ENCODE measurements at regions not wholly inside any gene's neighbourhood (a gene's known extent, or its start where the extent isn't known, plus 50 kb on each side); places are given as distances from the start of the nearest gene placed in this dataset.
"Not testable (repeated sequence)": the region's sequence is repeated elsewhere in the genome, so short reads cannot be mapped to it uniquely, and the experiment has no call there.

DNA sequence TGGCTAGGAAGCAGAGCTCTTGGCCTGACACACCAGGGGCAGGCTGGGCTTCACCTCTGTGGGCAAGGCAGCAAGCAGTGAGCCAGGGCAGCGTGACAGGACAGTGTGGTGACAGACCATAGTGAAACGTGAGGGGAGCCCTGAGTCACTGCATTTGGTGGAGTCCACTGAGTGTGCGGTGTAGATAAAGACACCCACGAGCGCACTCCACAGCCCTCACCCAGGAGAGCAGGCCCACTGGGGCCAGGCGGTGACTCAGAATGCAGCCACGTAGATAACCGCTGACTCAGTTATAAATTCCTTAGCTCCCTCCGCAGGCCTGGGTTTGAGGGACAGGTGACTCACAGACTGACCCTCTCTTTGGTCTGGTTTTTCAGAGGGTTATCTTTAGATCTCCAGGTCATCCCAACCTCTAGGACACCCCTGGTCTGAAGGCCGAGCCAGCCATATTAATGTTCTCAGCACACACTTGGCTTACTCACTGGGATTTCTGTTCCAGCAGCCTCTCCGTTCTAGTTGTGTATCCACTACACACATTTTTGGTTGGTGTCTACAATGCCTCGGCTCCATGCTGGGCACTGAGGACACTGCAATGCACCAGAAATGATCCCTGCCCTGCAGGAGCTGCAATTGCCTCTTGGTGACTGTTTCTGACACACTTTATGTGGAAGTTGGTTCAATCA, 90.2 kb upstream of the TSPAN2 start:
- DNase-seq: no peak

DNA sequence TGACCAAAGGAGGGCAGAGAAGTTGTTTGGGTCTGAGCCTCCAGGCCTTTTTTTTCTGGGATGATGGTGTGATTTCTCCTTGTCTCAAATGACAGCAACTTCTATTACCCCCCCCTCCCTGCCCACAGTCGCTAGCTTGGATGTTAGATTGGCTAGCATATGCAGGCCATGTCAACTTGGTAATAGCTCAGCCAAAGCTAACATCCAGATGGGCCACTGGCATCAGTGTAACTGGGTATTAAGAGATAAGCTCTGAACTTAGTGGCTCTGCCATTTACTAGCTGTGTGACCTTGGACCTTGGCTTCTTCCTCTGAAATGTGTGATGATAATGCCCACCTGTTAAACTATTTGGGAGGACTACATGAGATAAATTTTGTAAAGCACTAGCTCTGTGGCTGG, 86.9 kb upstream of the TSPAN2 start:
- no peak for DNase-seq

DNA sequence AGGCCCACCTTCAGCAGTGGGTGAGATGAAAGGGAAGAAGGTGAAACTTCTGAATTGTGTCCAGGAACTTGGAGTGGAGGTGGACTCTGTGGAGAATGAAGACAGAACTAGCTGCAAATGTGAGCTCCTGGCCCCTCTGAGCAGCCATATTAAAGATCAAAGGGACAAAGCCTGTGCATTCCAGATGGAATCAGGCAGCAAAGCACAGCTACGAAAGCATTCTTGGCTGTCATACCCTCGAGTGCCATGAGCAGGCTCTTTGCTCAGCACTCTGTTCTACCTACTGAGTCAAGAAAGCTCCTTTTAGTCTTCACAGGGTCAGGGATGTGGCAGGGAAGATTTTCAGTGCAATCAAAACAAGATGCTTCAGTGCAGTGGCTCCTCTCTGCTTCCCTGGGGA, 86.3 kb upstream of the TSPAN2 start:
- DNase-seq: no peak

DNA sequence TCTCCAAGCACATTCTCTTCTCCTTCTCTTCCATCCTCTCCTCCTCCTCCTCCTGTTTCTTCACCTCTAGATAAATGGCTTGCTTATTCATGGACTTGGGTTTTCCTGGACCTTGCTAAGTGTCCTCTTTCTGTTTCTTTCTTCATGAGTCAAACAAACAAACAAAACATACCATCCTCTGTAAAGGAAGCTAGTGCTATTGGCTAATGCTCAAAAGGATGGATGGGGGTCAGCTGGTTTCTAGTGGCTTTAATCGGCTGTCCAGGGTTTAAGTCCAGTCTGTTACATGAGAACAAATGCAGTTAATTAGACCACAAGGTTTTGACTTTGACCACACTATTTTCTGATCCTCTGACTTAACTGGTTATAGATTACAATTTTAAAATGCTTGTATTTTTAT, 83.8 kb upstream of the TSPAN2 start:
- no peak for DNase-seq

DNA sequence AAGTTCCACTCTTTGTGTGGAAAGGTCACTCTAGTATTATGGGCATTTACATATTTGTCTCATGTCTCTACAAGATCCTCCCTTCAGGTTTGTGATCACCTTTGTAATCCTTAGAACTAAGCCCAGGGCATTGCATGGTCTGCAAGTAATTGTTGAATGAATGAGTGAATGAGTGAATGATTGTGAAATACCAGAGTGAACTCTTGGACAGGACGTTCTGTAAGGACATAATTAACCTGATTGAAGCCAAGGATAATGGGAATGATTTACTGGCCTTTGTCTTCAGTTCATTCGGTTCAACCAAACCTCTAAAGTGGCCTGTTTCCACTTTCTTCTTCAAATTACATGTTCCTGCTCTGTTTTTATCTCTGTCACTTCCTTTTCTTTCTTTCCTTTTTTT, 83.0 kb upstream of the TSPAN2 start:
- DNase-seq: no peak

DNA sequence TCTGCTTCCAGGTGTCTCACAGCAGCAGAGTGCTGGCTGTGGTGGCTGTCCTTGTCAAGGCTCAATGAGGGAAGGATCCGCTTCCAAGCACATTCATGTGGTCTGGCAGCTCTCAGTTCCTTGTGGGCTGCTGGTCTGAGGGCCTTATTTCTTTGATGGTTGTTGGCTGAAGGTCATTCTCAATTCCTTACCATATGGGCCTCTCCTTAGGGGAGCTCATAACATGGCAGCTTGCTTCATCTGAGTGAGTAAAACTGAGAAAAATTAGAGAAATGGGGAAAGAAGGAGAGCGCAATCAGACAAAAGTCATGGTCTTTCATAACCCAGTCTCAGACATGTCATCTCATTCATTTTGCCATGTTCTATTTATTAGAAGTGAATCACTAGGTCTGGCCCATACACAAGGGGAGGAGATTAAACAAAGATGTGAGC, 81.7 kb upstream of the TSPAN2 start:
- peak; percentile 61 for DNase-seq

DNA sequence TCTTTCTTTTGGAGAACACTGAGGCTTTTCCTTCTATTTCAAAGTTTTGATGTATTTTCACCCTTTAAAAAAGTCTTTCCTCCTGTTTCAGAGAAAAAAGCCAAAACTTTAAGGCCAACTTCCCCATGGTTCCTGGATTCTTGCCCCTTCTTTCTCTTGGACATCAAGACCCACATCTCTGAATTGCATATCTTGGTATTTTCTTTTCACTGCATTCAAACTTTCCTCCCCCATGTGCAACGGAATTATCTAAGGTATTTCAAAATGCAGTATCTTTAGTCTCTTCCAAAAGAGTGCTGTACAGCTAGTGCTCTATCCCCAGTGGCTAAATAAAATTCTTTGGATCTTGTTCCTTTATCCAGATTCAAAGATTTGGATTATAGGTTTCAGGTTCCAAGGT, 81.1 kb upstream of the TSPAN2 start:
- no peak for DNase-seq

DNA sequence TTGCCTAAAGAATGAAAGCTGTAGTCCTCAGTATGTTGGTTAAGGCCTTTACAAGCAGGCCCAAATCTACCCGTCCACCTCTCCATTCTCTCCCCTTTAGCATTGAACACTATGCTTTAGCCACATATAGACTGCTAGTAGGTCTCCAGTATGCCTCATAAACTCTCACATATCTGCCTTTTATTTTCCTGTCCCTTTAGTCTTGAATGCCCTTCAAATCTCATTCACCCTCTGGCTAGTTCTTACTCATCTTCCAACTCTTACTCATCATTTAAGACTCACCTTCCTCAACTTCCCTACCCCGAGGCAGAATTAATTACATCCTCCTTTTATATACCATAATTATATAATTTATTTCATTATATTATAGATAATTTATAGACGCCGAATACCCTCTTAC, 78.7 kb upstream of the TSPAN2 start:
- DNase-seq: no peak

DNA sequence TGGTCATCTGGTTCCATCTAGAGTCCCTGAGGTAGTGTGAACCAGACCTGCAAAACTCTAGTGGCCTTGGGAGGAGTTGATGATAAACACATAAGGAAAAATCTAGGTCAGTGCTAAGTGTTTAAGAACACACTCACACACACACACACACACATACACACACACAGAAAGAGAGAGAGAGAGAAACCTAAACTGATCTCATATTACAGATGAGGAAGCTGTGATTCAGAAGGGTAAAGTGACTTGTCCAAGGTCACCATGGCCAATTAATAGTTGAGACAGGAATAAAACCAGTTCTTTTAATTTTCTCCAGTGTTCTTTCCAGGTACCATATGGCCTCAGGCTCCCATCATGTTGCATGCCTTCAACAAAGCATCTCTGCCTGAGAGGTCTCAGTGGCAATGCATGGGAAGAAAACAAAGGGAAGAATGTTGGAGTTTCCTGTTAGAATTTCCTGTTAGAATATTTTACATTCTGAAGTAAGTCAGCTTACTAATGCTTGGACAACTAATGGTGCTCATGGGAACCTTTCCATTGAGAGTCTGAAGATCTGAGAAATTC, 77.3 kb upstream of the TSPAN2 start:
- no peak for DNase-seq

DNA sequence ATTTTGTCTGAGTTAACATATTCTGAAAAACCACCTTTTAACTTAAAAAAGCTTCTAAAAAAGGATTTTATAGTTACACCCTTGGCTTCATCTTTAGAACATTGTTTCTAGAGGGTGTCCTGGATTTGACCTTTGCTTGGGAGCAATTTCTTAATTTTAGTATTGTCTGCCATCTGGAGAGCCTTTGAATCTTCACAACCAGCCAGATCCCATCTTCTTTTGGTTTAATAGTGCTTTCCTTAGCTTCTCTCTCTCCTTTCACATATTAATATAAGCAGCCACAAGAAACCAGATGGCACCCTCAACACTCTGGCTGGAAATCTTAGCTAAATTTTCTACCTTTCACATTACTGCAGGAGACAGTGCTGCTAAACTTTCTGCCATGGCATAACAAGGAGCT, 76.5 kb upstream of the TSPAN2 start:
- no peak for DNase-seq

DNA sequence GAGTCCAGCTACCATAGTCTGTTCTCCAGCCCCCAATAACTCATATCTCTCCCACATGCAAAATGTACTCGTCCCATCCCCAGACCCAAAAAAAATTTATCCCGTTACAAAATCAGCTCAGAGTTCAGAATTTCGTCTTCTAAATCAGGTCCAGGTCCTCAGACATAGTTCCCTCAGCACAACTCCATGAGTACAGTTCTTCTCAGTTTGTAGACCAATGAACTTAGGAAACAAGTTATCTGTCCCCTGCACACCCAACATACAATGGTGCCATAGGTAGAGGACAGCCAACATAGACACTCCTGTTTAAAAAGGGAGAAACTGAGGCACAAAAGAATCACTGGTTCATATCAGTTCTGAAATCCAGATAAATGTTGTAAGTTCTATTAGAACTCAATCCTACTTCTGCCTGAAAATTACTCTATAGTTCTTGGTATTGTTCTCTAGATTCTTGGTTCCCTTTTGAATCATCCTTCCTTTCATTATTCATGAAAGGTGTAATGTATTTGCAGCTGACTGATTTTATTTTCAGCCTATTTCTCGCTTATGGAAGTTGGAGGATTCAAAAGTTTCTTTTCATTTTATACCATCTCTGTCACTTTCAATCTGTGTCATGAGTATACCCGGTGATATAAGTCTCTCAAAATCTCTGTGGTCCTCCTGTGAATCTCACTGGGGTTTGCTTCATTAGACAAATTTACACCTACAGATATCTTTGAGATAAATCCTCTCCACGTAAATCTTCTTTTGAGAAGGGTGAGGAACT, 75.8 kb upstream of the TSPAN2 start:
- no peak for DNase-seq

DNA sequence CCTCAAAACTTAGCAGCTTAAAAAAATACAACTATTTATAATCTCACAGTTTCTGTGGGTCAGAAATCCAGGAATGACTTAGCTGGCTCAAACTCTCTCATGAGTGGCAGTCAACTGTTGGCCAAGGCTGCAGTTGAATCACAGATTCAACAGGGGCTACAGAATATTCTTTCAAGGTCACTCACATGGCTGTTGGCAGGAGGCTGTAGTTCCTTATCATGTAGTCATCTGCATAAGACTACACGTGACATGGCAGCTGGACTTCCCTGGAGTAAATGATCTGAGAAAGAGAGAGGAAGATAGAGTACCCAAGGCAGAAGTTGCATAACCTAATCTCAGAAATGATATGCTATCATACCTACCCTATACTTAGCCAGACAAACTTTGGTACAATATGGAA, 75.2 kb upstream of the TSPAN2 start:
- DNase-seq: no peak

DNA sequence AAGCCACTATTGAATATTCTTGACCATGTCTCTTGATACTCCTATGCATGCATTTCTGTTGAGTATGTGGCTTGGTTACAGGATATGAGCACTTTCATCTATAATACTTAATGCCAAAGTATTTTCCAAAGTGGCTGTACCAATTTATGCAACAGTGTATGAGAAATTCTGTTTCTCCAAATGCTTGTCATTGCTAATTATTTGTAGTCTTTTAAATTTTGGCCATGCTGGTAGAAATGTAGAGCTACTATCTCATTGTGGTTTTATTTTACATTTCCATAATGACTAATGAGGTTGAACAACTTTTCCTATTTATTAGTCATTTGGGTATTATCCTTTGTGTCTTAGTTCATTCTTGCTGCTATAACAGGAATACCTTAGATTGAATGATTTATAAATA, 71.4 kb upstream of the TSPAN2 start:
- DNase-seq: no peak

DNA sequence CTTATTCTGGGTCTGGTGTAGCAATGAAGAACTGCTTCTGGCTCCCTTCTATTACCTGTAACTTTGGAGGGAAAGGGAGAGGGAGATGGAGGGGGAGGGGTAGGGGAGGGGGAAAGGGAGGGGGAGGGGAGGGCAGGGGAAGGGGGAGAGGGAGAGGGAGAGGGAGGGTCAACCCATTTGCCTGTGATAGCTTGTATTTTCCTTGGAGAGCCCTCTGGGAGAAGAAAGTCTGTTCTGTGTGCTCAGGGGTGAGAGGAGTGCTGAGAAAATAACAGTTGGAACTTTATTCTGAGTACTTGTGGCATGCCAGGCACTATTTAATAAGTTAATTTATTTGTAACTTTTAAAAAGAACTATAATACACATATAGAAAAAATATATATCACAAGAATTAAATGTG, 70.7 kb upstream of the TSPAN2 start:
- DNase-seq: no peak

DNA sequence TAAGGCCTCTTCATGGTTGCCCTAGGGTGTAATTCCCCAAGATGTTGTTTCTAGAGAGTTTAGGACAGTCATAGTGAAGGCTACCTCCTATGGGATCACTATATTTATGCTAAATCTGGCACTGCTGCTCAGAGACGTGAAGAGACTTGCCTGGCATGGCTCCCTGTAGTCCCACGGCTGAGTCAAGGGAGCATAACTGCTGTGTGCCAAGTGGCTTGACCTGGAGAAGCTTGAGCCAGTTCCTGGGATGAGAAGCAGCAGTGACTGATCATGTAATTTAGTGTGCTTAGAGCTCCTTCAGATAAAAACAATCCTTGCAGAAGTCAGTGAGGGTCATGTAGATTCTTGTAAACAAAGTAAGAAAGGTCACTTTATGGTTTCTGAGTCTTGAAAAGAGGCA, 68.9 kb upstream of the TSPAN2 start:
- DNase-seq: no peak

DNA sequence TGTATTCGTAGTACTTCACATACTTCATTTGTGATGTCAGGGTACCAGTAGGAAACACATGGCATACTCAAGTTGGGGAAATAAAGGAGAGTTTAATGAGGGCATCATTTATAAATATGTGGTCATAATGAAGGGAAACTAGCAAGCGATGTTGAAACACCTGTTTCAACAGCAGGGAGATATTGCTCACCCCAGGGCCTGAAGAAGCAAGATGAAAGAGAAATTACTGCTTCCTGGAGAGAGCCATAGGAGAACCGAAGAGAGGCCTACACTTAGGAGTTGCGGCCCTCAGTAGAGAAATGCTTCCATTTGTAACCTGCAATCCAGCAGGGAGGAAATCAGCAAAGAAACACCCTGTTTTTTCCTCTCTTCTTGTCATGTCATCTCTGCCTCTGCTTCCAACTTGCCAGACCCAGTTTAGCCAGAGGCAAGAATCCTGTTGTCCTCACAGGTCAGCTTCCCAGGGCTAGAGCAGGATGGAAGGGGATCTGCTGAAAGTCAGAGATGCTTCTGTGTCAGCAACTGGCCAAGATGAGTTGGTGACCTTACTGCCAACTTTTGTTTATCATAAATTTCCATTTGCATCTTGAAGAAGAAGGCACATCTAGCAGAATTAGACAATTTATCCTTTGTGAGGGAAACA, 67.6 kb upstream of the TSPAN2 start:
- DNase-seq: no peak

DNA sequence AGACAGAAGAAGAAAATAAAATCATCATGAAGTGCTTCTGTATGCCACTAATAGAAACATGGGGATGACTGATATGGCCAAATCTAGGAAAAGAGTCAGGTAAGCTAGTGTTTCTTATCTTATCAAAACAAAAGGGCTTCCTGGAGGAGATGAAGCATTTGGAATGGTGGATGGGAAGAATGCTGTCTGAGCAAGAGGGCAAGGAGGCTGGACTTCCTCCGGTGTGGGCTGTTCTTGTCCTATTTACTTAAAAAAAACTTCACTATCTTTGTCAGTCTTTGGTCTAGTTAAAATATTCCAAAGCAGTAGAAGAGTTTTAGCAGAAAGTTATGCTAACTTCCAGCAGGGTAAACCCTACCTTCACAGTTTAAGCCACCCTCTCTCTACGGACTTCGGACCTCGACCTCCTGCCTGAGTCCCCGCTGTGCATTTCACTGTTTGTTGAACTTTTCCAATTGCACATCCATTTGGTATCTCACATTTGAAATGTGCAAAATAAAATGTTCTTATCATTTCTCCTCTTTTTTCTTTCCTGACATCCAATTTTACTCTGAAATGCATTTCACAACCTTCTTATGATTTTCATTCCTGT, 64.8 kb upstream of the TSPAN2 start:
- no peak for DNase-seq

DNA sequence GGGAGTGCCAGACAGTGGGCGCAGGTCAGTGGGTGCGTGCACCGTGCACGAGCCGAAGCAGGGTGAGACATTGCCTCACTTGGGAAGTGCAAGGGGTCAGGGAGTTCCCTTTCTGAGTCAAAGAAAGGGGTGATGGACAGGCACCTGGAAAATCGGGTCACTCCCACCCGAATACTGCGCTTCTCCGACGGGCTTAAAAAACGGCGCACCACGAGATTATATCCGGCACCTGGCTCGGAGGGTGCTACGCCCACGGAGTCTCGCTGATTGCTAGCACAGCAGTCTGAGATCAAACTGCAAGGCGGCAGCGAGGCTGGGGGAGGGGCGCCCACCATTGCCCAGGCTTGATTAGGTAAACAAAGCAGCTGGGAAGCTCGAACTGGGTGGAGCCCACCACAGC, 58.6 kb upstream of the TSPAN2 start:
- not testable (repeated sequence) for DNase-seq

DNA sequence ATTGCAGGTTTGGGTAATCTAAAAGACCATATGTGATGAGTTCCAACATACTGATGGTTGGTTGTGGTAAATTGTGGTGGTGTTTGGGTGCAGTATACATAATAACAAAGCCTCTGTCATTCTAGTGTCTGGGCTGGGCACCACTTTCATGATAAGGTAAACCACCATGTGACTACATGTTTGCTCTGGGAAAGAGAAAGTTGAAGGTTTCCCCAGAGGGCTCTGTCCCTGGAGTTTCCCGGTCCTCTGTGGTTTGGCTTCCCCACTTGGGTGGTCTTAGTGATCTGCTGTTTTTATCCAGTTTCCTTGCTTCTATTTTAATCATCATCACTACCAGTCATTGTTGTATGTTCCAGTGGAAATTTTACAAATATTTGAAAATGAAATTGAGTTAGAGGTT, 55.9 kb upstream of the TSPAN2 start:
- DNase-seq: no peak

DNA sequence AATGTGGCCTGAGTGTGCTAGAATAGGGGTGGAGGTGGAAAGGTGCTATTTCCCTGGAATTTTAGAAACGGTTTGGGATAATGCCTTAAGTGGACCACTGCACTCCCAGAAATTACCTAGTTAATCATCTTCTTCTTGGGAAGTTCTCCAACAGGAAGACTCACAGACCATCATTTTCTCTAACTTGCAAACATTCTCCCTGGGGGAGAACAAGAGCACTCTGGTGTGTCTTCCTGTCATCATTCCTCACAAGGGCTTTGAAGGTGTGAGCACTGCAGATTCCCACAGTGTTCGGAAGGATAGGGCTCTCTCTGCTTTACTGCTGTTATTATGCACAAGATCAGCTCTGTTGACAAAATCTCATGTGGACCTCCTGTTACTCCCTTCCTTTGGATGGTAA, 54.9 kb upstream of the TSPAN2 start:
- DNase-seq: no peak

DNA sequence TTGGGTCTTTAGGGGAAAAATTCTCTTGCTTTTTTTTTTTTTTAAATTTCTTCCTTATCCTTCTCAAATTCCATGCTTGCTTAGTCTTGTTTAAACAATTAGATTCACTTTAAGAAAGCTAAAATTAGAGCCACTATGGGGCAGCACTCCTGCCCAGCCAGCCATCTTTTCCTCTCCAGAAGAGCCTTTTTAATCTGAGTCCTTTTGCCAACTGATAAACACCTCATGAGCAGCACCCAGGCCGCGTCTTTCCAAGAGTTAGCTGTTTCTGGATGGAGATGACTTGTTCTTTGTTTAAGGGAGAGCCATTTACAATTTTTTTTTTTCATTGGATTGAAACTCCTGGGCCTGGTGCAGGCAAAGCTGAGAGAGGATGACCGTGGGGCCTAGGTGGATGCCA, 53.3 kb upstream of the TSPAN2 start:
- no peak for DNase-seq

DNA sequence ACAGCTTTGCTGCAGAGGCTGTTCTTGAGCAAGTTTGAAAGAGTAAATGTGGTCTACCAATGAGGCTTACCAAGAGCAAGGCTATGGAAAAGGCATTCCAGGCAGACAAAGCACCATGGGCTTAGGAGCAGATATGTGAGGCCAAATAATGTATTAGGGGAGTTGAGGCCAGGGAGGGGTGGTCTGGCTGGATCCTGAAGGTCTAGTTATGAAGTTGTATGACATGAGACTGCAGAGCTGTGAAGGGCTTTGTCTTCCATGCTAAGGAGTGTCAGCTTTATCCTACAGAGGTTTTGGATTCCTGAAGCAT, 51.8 kb upstream of the TSPAN2 start:
- DNase-seq: no peak

DNA sequence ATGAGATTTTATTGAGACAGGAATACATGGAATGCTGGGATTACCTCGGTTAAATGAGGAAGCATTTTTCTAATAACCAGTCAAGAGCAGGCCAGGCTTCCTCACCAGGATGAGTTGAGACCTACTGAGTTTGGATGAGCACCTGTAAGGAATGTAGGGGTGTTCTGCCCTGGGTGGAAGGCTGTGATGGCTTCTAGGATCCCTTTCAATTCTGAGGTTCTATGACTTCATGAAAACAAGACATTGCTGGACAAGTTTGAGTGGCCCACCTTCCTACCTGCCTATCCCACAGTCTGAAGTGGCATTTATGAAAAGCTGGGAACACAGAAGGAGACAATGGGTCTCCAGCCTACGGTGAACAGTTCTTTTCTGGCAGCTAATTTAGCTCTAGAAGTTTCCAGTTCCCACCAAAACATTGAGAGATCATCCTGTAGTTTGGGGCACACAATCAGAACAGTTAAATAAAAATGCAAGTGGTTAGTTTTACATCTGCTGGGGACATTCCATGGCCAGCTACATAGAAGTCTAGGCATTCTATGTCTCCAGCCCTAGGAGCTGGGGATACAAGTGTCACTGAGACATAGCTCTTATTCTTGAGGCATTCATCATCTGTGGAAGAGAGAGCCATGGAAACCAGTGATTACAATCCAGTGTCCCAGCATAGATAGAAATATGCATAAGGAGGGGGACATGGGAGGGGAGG, 51.3 kb upstream of the TSPAN2 start:
- no peak for DNase-seq
